ENCODE measurements at regions not wholly inside any gene's neighbourhood (a gene's known extent, or its start where the extent isn't known, plus 50 kb on each side); places are given as distances from the start of the nearest gene placed in this dataset.

DNA sequence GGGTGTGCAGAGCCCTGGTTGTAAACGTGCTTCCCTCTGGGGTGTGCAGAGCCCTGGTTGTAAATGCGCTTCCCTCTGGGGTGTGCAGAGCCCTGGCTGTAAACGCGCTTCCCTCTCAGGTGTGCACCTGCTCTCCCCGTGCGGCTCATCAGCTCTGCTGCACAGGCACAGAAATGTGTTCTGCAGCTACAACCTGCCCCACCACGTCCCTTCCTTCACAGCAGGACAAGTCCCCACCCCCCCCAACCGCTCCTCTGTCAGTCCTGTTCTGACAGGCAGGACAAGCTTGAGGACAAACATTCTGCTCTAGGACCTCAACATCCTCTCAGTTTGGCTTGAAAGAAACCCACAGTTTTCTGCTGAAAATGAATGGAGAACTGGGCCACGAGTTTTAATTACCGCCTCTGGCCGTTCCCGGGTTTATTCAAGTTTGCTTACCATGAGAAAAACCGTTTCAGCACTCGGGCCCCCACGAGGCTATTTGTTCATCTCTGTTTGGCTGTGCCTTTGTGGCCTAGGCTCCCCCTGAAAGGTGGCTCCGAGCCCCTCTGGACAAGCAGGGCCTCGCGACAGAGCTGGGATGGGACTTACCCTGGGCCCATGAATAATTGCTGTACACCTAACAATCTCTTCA, 81.0 kb upstream of the ASB18 start:
- Histone ChIP-seq H3K4me1 (ENCODE audit: control insufficient read depth, extremely low read depth, insufficient read depth, low read length) (no peaks in the 10 kb centered on the region), H3K4me3 (replicated peaks in 1 of 4; ENCODE audit: control extremely low read depth in 1 of 4, insufficient read depth in 1 of 4, low read depth in 3 of 4, low read length in 4 of 4) (no peak overlapping the region), H3K4me2 (ENCODE audit: extremely low read depth, insufficient read depth, low read length) (no peak overlapping the region), H3K9ac (ENCODE audit: insufficient read depth, low read length) (no peak overlapping the region), H3K9me3 (ENCODE audit: control insufficient read depth, insufficient read depth, low read depth, low read length) (no peaks in the 10 kb centered on the region), H2AFZ (ENCODE audit: low read length) (no peak overlapping the region), H3K36me3 (ENCODE audit: control insufficient read depth, insufficient read depth, low read length) (no peaks in the 10 kb centered on the region), H3K27ac (ENCODE audit: insufficient read depth, low read length) (no peak overlapping the region), H4K20me1 (ENCODE audit: control insufficient read depth, extremely low read depth, insufficient read depth, low read length) (no peaks in the 10 kb centered on the region), H3K79me2 (ENCODE audit: control insufficient read depth, insufficient read depth, low read length) (no peaks in the 10 kb centered on the region), H3K27me3 (ENCODE audit: control insufficient read depth, insufficient read depth, low read length) (no peaks in the 10 kb centered on the region)
- DNase-seq (ENCODE audit: low read depth in 2 of 2), result no peak
- no peak for TF ChIP-seq EZH2 (IDR thresholded peaks at IDR 0.05; ENCODE audit: low read length, missing control alignments)
- TF ChIP-seq, protein P1, sequence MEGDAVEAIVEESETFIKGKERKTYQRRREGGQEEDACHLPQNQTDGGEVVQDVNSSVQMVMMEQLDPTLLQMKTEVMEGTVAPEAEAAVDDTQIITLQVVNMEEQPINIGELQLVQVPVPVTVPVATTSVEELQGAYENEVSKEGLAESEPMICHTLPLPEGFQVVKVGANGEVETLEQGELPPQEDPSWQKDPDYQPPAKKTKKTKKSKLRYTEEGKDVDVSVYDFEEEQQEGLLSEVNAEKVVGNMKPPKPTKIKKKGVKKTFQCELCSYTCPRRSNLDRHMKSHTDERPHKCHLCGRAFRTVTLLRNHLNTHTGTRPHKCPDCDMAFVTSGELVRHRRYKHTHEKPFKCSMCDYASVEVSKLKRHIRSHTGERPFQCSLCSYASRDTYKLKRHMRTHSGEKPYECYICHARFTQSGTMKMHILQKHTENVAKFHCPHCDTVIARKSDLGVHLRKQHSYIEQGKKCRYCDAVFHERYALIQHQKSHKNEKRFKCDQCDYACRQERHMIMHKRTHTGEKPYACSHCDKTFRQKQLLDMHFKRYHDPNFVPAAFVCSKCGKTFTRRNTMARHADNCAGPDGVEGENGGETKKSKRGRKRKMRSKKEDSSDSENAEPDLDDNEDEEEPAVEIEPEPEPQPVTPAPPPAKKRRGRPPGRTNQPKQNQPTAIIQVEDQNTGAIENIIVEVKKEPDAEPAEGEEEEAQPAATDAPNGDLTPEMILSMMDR (conservative IDR thresholded peaks at IDR 0.05 in 1 of 2, IDR thresholded peaks at IDR 0.05 in 1 of 2; ENCODE audit: low read depth in 1 of 2, low read length in 2 of 2), result no peak

DNA sequence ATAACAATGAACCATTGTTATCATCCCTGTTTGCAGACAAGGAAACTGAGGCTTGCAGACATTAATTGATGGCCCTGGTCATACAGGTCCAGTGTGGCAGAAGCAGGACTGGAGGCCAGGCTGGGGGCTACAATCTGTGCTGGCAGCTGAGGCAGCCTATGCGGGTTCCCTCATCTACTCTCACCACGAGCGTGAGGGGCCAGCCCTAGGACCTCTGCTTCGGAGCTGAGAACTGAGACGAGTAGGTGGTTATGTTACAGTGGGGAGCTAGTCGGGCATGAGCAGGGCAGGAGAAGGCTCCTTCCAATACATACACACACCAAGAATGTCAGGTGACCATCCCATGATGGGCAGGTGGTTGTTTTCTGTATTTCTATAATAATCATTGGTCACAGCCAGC, 82.2 kb upstream of the ASB18 start:
- Histone ChIP-seq H2AFZ (ENCODE audit: low read length) (no peak overlapping the region), H3K4me3 (replicated peaks in 1 of 4; ENCODE audit: control extremely low read depth in 1 of 4, insufficient read depth in 1 of 4, low read depth in 3 of 4, low read length in 4 of 4) (no peak overlapping the region), H3K4me2 (ENCODE audit: extremely low read depth, insufficient read depth, low read length) (no peak overlapping the region), H3K79me2 (ENCODE audit: control insufficient read depth, insufficient read depth, low read length) (no peaks in the 10 kb centered on the region), H3K27ac (ENCODE audit: insufficient read depth, low read length) (no peak overlapping the region), H3K9ac (ENCODE audit: insufficient read depth, low read length) (no peak overlapping the region), H3K9me3 (ENCODE audit: control insufficient read depth, insufficient read depth, low read depth, low read length) (no peaks in the 10 kb centered on the region), H3K27me3 (ENCODE audit: control insufficient read depth, insufficient read depth, low read length) (no peaks in the 10 kb centered on the region), H3K36me3 (ENCODE audit: control insufficient read depth, insufficient read depth, low read length) (no peaks in the 10 kb centered on the region), H3K4me1 (ENCODE audit: control insufficient read depth, extremely low read depth, insufficient read depth, low read length) (no peaks in the 10 kb centered on the region), H4K20me1 (ENCODE audit: control insufficient read depth, extremely low read depth, insufficient read depth, low read length) (no peaks in the 10 kb centered on the region)
- no peak for DNase-seq (ENCODE audit: low read depth in 2 of 2)
- no peak for TF ChIP-seq EZH2 (IDR thresholded peaks at IDR 0.05; ENCODE audit: low read length, missing control alignments)
- TF ChIP-seq, protein P1 (conservative IDR thresholded peaks at IDR 0.05 in 1 of 2, IDR thresholded peaks at IDR 0.05 in 1 of 2; ENCODE audit: low read depth in 1 of 2, low read length in 2 of 2), result no peak

DNA sequence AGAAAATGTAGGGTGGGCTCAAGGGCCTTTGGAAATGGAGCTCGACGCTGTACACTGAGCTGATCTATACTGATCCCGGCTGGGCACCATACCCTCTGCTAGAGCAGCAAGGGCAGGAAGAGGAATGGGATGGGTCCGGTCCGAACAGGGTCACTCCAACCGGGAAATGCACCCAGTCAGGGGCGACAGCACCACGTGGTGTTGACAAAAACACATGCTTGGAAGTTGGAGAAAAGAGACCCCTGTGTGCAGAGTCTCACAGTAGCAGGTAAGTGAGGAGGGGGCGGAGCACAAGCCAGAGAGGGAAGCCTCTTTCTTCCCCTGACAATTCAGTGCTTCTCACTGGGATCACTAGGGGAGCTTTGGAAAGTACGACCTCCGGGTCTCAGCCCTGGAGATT, 84.1 kb upstream of the ASB18 start:
- H3K27me3 ChIP-seq (ENCODE audit: control insufficient read depth, insufficient read depth, low read length), result no peaks in the 10 kb centered on the region
- no peak overlapping the region for H3K9ac ChIP-seq (ENCODE audit: insufficient read depth, low read length)
- H3K4me3 ChIP-seq (replicated peaks in 1 of 4; ENCODE audit: control extremely low read depth in 1 of 4, insufficient read depth in 1 of 4, low read depth in 3 of 4, low read length in 4 of 4), result no peak overlapping the region
- H2AFZ ChIP-seq (ENCODE audit: low read length), result no peak overlapping the region
- no peak overlapping the region for H3K27ac ChIP-seq (ENCODE audit: insufficient read depth, low read length)
- TF ChIP-seq EZH2 (IDR thresholded peaks at IDR 0.05; ENCODE audit: low read length, missing control alignments), result no peak
- TF ChIP-seq, protein P1 (conservative IDR thresholded peaks at IDR 0.05 in 1 of 2, IDR thresholded peaks at IDR 0.05 in 1 of 2; ENCODE audit: low read depth in 1 of 2, low read length in 2 of 2), result no peak
- H4K20me1 ChIP-seq (ENCODE audit: control insufficient read depth, extremely low read depth, insufficient read depth, low read length), result no peaks in the 10 kb centered on the region
- DNase-seq (ENCODE audit: low read depth in 2 of 2), result no peak
- H3K79me2 ChIP-seq (ENCODE audit: control insufficient read depth, insufficient read depth, low read length), result no peaks in the 10 kb centered on the region
- H3K4me1 ChIP-seq (ENCODE audit: control insufficient read depth, extremely low read depth, insufficient read depth, low read length), result no peaks in the 10 kb centered on the region
- no peaks in the 10 kb centered on the region for H3K36me3 ChIP-seq (ENCODE audit: control insufficient read depth, insufficient read depth, low read length)
- no peaks in the 10 kb centered on the region for H3K9me3 ChIP-seq (ENCODE audit: control insufficient read depth, insufficient read depth, low read depth, low read length)
- no peak overlapping the region for H3K4me2 ChIP-seq (ENCODE audit: extremely low read depth, insufficient read depth, low read length)

Measured in fibroblast of lung (primary cell).